ENCODE measurements at regions not wholly inside any gene's neighbourhood (a gene's known extent, or its start where the extent isn't known, plus 50 kb on each side); places are given as distances from the start of the nearest gene placed in this dataset.

GRCh38 chr15:92810418-92811138, 89.5 kb upstream of the CHD2 start:
- TF ChIP-seq CTCF (IDR thresholded peaks at IDR 0.05; ENCODE audit: insufficient read depth, low read length, poor library complexity, severe bottlenecking) (no peak), EZH2phosphoT487 (conservative IDR thresholded peaks at IDR 0.05; ENCODE audit: low read length) (no peak)

All from SU-DHL-6 (cell line).